G401.6 (cell line): ENCODE measurements at regions not wholly inside any gene's neighbourhood (a gene's known extent, or its start where the extent isn't known, plus 50 kb on each side); places are given as distances from the start of the nearest gene placed in this dataset.

Experiments
- FAIRE-seq: peaks from 2 replicates; lab custom pipeline; 2012; peaks lifted over from hg19 to GRCh38; lab: Jason Lieb, UNC

DNA sequence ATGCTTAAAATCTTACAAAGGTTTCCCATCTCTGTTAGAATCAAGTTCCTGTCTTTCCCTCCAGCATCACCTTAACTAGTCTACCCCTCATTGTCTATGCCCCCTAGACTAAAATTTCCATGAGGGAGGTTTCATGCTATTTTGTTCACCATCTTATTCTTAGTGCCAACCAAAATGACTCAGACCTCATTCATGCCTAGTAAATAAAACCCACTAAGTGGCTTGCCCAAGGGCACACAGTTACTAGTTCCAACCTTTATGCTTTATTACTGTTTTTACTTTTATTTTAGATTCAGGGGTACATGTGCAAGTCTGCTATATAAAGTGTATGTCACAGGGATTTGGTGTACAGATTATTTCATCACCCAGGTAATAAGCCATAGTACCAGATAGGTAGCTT, 469.1 kb upstream of the FAT3 start:
- no peak for FAIRE-seq

DNA sequence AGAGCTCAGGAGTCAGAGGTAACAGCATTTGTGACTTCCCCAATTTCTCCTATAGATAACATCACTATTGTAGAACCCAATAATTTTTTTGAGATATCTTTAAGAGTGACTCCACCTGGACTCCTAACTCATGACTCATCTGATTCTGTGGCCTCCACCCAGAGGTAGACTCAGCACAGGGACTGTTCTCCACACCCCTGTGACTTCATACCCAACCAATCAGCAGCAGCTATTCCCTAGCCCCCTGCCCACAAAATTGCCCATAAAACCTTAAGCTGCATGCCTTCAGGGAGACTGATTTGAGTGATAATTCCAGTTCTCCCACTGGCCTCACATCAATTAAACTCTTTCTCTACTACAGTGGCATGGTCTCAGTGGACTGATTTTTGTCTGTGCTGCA, 475.4 kb upstream of the FAT3 start:
- FAIRE-seq: no peak

DNA sequence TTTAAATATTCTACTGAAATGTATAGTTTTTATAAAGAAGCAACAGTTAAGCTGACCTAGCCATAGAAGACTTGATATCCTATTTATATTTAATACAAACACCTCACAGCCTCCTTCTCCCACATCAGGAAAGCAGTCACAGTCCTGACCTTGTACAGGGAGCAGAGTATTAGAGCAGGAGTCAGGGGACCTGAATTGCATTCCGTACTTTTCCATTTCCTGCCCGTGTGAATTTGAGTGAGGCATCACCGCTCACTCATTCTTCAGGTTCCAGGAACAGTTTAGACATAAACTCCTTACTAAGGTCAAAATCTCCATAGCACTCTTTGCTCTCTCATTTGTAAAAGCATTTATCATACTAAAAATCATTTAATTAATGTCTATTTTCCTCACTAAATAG, 482.5 kb upstream of the FAT3 start:
- no peak for FAIRE-seq

DNA sequence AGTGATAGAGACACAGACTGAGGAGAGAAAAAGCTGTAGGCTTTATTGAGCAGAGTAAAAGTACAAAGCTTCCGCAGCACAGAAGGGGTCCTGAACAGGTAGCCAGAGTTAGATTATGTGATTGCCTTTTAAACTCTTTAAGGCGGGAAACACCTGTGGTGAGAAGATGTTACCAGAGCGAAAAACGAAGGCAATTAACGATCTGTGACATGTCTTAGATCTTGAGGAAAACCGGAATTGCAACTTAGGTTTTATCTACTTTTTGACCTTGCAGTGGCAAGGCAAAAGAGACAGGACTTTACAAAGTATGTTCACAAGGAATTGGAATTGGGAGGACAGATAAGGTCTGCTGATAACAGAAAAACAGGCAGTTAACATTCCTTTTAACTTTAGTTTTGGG, 493.6 kb upstream of the FAT3 start:
- no peak for FAIRE-seq

GRCh38 chr11:91730620-91731019, 494.0 kb upstream of the FAT3 start:
- FAIRE-seq: no peak

DNA sequence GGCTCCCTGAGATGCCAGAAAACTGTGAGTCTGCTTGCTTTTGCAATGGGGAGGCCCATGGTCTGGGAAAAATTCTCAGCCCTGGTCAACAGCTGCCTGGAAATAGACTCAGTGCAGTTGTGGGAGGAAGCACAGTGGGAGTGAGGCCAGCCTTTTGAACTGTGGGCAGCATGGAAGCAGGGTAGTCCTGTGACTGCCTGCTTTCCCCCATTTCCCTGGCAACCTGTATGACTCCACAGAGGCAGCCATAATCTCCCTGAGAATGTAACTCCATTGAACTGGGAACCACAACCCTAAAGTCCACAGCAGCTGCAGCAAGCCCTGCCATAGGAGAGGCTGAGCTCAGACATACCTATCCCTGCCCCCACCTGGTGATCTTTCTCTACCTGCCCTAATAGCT, 494.6 kb upstream of the FAT3 start:
- no peak for FAIRE-seq

DNA sequence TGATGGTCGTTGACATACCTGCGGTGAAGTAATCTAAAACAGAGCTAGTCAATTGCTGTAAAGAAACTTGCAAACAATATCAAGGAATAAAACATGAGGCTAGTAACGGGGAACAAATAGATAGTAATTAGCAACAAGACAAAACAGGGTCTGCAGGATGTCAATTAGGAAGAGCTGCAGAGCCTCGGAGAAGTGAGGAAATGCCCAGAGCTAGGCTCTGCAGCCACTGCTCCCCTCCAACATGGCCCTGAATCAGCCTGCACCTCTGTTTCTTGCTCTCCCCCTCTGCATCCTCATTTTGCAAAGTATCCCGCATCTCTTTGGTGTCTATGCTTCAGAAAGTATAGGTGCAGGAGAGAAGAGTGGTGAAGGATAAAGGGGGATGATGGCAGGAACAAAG, 507.4 kb upstream of the FAT3 start:
- FAIRE-seq: no peak

GRCh38 chr11:91707652-91708482, 516.8 kb upstream of the FAT3 start:
- FAIRE-seq: no peak

DNA sequence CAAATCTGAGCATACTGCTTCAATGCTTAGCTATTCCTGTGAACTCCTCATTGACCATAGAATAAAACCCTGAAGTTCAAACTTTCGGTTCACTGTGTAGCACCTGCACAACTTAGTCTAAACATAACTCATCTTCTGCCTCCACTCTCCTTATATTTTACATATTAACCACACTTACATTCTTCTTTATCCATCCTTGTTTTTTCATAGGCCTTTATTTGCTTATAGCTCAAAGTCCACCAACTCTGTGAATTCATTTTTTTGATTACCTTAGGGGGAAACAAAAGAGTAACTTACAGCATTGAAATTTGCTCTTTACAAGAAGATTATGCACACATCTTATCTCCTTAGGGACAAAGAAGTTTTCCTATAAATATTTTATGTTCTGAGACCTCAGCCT, 521.6 kb upstream of the FAT3 start:
- FAIRE-seq: no peak

DNA sequence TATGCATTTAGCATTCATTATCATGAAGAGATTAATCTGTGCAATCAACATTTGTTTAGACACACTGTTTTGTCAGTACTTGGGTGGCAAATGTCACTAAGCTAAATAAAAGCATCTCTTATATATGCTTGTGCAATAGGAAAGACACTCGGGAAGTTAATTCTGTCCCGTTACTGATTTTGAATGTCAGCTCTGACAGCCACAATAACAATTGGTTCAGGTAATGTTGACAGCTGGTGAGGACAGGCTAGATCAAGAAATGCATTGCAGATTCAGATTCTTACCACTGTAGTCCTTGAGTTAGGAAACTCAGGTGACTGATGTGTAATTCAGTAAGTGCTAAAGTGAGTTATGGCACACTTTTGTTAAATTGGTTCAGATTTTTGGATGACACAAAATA, 523.8 kb upstream of the FAT3 start:
- FAIRE-seq: no peak

- FAIRE-seq: no peak
These were observed 525.8 kb upstream of the FAT3 start for GRCh38 chr11:91698845-91699244.

GRCh38 chr11:91694331-91694730, 530.3 kb upstream of the FAT3 start:
- FAIRE-seq: no peak

- no peak for FAIRE-seq
These were observed 532.7 kb upstream of the FAT3 start for GRCh38 chr11:91691872-91692271.

- FAIRE-seq: no peak
These were observed 535.9 kb upstream of the FAT3 start for GRCh38 chr11:91688672-91689071.

- no peak for FAIRE-seq
These were observed 537.9 kb upstream of the FAT3 start for GRCh38 chr11:91686700-91687099.

DNA sequence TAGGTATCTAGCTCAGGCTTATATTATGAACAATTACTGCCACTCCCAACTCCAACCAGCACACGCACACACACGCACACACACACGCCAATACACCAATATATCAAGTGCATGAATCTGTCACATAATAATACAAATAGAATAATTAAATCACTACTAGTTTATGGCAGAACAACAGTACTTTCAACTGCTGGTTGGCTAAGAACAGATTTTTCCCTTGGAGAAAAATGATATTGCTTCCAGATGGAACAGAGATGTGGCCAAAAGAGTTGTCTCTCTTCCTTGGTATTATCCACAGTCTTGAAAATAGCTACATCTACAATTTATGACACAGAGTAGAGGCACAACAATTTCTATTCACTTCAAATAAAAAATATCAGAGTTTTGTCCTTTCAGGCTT, 538.3 kb upstream of the FAT3 start:
- no peak for FAIRE-seq

DNA sequence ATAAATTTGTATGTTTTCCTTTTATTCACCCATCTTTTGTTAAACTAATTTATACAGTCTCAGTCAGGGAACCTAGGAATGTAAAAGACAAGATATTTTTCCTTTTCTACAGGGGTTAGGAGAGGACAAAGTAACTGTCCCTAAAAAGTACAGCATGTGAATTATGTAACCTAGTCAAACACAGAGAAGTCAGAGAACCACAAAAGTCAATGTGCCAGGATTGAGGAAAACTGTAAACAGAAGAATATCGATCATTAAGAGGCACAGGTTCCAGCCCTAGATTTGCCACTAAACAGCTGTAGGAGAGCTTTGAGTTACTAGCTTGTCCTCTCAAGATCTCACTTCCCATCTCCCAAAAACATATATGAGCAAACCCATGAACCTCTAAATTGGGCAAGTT, 550.9 kb upstream of the FAT3 start:
- no peak for FAIRE-seq

GRCh38 chr11:91664521-91664920, 560.1 kb upstream of the FAT3 start:
- no peak for FAIRE-seq

DNA sequence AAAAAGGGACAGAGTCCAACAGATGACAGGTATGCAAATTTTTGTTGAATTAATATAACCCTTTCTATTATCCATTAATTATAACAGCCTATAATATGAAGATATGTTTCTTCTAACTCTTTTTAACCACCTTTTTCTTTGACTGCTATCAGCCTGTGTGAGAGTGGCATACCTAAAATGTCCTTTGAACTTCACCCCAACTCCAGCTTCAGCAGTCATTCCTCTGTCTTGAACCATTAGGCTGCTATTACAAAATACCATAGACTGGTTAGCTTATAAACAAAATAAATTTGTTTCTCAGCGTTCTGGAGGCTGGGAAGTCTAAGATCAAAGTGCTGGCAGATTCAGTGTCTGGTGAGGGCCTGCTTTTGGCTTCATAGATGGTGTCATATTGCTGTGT, 564.6 kb upstream of the FAT3 start:
- no peak for FAIRE-seq

DNA sequence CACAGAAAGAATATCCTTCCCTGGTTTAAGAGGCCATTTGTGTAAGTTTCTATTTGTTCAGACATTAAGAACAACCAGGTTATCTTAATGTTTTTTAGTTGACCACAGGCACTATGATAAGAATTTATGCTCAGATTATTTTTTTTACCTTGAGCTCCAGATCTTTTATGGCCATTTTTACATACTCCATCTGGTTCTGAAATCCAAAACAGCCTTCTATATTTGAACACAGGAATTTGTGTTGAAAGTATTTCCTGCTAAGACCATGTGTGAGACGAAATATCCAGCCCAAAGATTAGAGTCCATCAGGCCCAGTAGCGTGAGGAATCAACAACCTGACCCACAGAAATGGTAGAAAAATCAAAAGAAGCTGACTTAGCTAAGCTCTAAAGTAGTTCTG, 569.9 kb upstream of the FAT3 start:
- no peak for FAIRE-seq

- no peak for FAIRE-seq
These were observed 571.4 kb upstream of the FAT3 start for GRCh38 chr11:91653079-91653754.

DNA sequence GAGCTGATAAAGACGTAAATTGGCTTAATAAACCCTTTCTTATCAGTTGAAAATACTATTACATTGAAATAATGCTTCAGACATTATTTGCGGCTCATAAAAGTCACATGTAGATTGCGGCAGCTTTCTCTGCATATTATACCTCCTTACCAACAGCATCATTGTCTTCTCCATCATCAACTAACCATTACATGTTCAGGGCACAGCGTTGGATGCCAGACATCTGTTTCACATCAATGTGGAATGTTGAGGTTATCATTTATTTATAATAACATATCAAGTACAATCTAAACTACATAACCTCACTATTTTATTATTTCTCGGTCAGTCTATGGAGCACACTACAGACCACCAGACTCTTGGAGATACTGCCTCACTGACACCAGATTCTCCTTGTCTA, 573.8 kb upstream of the FAT3 start:
- no peak for FAIRE-seq

DNA sequence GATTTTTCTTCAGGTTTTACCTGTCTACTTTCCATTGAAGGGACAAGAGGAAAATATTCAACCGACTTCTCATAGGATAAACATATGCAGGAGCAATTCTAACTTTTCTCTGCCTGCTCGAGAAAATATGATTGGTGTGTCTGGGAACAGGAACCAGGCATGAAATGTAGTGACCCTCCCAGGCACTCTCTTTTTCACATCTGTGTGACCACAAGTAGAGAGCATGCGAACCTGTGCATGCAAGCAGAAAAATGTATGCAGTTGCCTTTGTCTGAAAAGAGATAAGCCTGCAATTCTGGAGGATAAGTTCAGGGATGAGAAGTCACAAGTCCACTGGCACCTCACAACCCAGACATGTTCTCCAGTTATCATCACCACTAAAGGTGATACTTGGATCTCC, 583.5 kb upstream of the FAT3 start:
- FAIRE-seq: no peak

GRCh38 chr11:91639359-91639758, 585.3 kb upstream of the FAT3 start:
- FAIRE-seq: no peak
